MCF 10A (cell line): ENCODE measurements at regions not wholly inside any gene's neighbourhood (a gene's known extent, or its start where the extent isn't known, plus 50 kb on each side); places are given as distances from the start of the nearest gene placed in this dataset.
"Not testable (repeated sequence)": the region's sequence is repeated elsewhere in the genome, so short reads cannot be mapped to it uniquely, and the experiment has no call there.

Experiments used
- BruUV-seq: library from RNA; stranded (reverse); fragments of 400-500 nt; replicated peaks from 2 replicates; lab custom pipeline; 2021; lab: Mats Ljungman, UMichigan
- CTCF ChIA-PET: fragments of 300-600 bp; sonication (Branson Sonifier 250); formaldehyde crosslinking; extraction: SDS; loops from one replicate; lab custom pipeline; 2021; ENCODE audit warnings: antibody characterized with exemption, inconsistent platforms; lab: Yijun Ruan, JAX
- POLR2A ChIA-PET: fragments of 300-600, 350-650 bp; sonication (Branson Sonifier 250); formaldehyde crosslinking; extraction: SDS; loops from one replicate; lab custom pipeline; 2020; ENCODE audit warnings: antibody characterized with exemption, inconsistent platforms; lab: Yijun Ruan, JAX
- DNase-seq: peaks from one replicate; pipeline ENCODE4 v3.0.0-alpha.2; 2018; ENCODE audit not compliant: unreplicated experiment
- H3K27ac Mint-ChIP-seq: one replicate; pipeline ENCODE4 v1.8.0; 2022; ENCODE audit warnings: mild to moderate bottlenecking, low read depth, mixed read lengths; ENCODE audit not compliant: unreplicated experiment
- H3K27me3 Mint-ChIP-seq: one replicate; pipeline ENCODE4 v1.8.0; 2022; ENCODE audit warnings: mixed read lengths; ENCODE audit not compliant: insufficient read depth, unreplicated experiment
- H3K36me3 Mint-ChIP-seq: one replicate; pipeline ENCODE4 v1.8.0; 2022; ENCODE audit warnings: mild to moderate bottlenecking, moderate library complexity, mixed read lengths; ENCODE audit not compliant: insufficient read depth, unreplicated experiment
- H3K4me1 Mint-ChIP-seq: one replicate; pipeline ENCODE4 v1.8.0; 2022; ENCODE audit warnings: mixed read lengths; ENCODE audit not compliant: insufficient read depth, unreplicated experiment
- H3K4me3 Mint-ChIP-seq: one replicate; pipeline ENCODE4 v1.8.0; 2022; ENCODE audit warnings: mild to moderate bottlenecking, moderate library complexity, mixed read lengths; ENCODE audit not compliant: unreplicated experiment
- H3K9me3 Mint-ChIP-seq: one replicate; pipeline ENCODE4 v1.8.0; 2022; ENCODE audit warnings: mixed read lengths; ENCODE audit not compliant: unreplicated experiment
- CTCF ChIP-seq: fragments of 200-600 bp; IDR thresholded peaks from one replicate; pipeline ENCODE4 v1.8.0; 2022; ENCODE audit warnings: antibody characterized with exemption, mild to moderate bottlenecking; ENCODE audit not compliant: unreplicated experiment
- intact Hi-C: fragments of 100-400 bp; cut with micrococcal nuclease; formaldehyde crosslinking; loops from 2 replicates; pipeline ENCODE4 v1.14.1; 2022

- CTCF ChIA-PET = no interaction called here
- intact Hi-C loops = no loop called here
- Mint-ChIP-seq H3K27ac (no peak overlapping the region), H3K4me1 (no peaks in the 10 kb centered on the region), H3K27me3 (no peaks in the 10 kb centered on the region), H3K9me3 (peaks cover 22% of the 10 kb centered on the region), H3K4me3 (no peak overlapping the region), H3K36me3 (no peaks in the 10 kb centered on the region)
- TF ChIP-seq CTCF = no peak
- no TSS peak for BruUV-seq
- POLR2A ChIA-PET = no interaction called here
- DNase-seq = no peak
Measured at GRCh38 chrX:64739792-64740378, 236.4 kb downstream of the ZC4H2 start.

- BruUV-seq = no TSS peak
- H3K9me3 Mint-ChIP-seq = peaks cover 32% of the 10 kb centered on the region
- CTCF ChIA-PET = no interaction called here
Measured at GRCh38 chrX:64698317-64698716, 277.9 kb downstream of the ZC4H2 start.

GRCh38 chrX:64695372-64695771 is 280.9 kb downstream of the ZC4H2 start:
- BruUV-seq, POLR2A ChIA-PET, H3K27me3 Mint-ChIP-seq, H3K27ac Mint-ChIP-seq, CTCF ChIA-PET, H3K36me3 Mint-ChIP-seq, H3K4me1 Mint-ChIP-seq, intact Hi-C loops, DNase-seq, H3K4me3 Mint-ChIP-seq: not testable (repeated sequence)
- peaks cover 17% of the 10 kb centered on the region for H3K9me3 Mint-ChIP-seq

More at GRCh38 chrX:64698317-64698716, 277.9 kb downstream of the ZC4H2 start:
- H3K4me3 Mint-ChIP-seq = no peak overlapping the region
- no peaks in the 10 kb centered on the region for H3K36me3 Mint-ChIP-seq
- intact Hi-C loops = no loop called here
- no peak for DNase-seq
- no peaks in the 10 kb centered on the region for H3K4me1 Mint-ChIP-seq
- POLR2A ChIA-PET = no interaction called here
- H3K27me3 Mint-ChIP-seq = no peaks in the 10 kb centered on the region
- TF ChIP-seq CTCF = no peak
- H3K27ac Mint-ChIP-seq = no peak overlapping the region

- BruUV-seq = no TSS peak
- H3K9me3 Mint-ChIP-seq = peaks cover 27% of the 10 kb centered on the region
- POLR2A ChIA-PET = no interaction called here
Measured at GRCh38 chrX:64662876-64663275, 267.6 kb upstream of the MTMR8 start.

GRCh38 chrX:64657229-64657628 is 262.0 kb upstream of the MTMR8 start:
- POLR2A ChIA-PET, H3K9me3 Mint-ChIP-seq, BruUV-seq, H3K4me1 Mint-ChIP-seq, H3K27ac Mint-ChIP-seq, intact Hi-C loops, DNase-seq, CTCF ChIA-PET, H3K4me3 Mint-ChIP-seq, H3K36me3 Mint-ChIP-seq, H3K27me3 Mint-ChIP-seq: not testable (repeated sequence)

More at GRCh38 chrX:64662876-64663275, 267.6 kb upstream of the MTMR8 start:
- CTCF ChIA-PET = no interaction called here
- no peaks in the 10 kb centered on the region for H3K36me3 Mint-ChIP-seq
- no peak for TF ChIP-seq CTCF
- intact Hi-C loops = no loop called here
- no peaks in the 10 kb centered on the region for H3K4me1 Mint-ChIP-seq
- no peak for DNase-seq
- H3K4me3 Mint-ChIP-seq = no peak overlapping the region
- H3K27me3 Mint-ChIP-seq = no peaks in the 10 kb centered on the region
- no peak overlapping the region for H3K27ac Mint-ChIP-seq
